Keratinocyte (primary cell): ENCODE measurements at regions not wholly inside any gene's neighbourhood (a gene's known extent, or its start where the extent isn't known, plus 50 kb on each side); places are given as distances from the start of the nearest gene placed in this dataset.

Experiments used
- DNase-seq: peaks from one replicate; pipeline ENCODE4 v3.0.0-alpha.2; 2011; ENCODE audit warnings: low read depth, missing footprints, low spot score
- FAIRE-seq: peaks from 2 replicates; lab custom pipeline; 2011; peaks lifted over from hg19 to GRCh38; lab: Jason Lieb, UNC
- H2AFZ ChIP-seq: 2 replicates; pipeline ENCODE4 v1.6.0; 2012; ENCODE audit warnings: low read length, control low read depth, inconsistent platforms; ENCODE audit not compliant: control insufficient read depth
- H3K27ac ChIP-seq: 2 replicates; pipeline ENCODE4 v1.5.1; 2011; ENCODE audit warnings: low read length; ENCODE audit not compliant: control insufficient read depth, insufficient read depth
- H3K27me3 ChIP-seq: 3 replicates; pipeline ENCODE4 v1.6.0; 2011; ENCODE audit warnings: low read length; ENCODE audit not compliant: control insufficient read depth, insufficient read depth; ENCODE audit errors: extremely low read depth
- H3K36me3 ChIP-seq, 2 experiments: 2 replicates in 1 of 2; 3 replicates in 1 of 2; pipeline ENCODE4 v1.5.1; 2011; ENCODE audit warnings: low read length in 2 of 2, mild to moderate bottlenecking in 1 of 2; ENCODE audit not compliant: control insufficient read depth in 2 of 2, insufficient read depth in 2 of 2; ENCODE audit errors: extremely low read depth in 1 of 2
- H3K4me1 ChIP-seq: 3 replicates; pipeline ENCODE4 v1.5.1; 2011; ENCODE audit warnings: low read length; ENCODE audit not compliant: control insufficient read depth, insufficient read depth; ENCODE audit errors: extremely low read depth
- H3K4me2 ChIP-seq: 3 replicates; pipeline ENCODE4 v1.6.0; 2011; ENCODE audit warnings: low read depth, low read length; ENCODE audit not compliant: control insufficient read depth, insufficient read depth; ENCODE audit errors: extremely low read depth
- H3K4me3 ChIP-seq, 3 experiments: fragments of 200-600 bp in 1 of 3; sonication (generic) in 1 of 3; 2 replicates in 2 of 3; 3 replicates in 1 of 3; pipeline ENCODE4 v1.5.1; 2011 to 2016; ENCODE audit warnings: low read length in 3 of 3, mild to moderate bottlenecking in 3 of 3, control low read depth in 2 of 3, inconsistent platforms in 1 of 3, low read depth in 1 of 3, mixed read lengths in 1 of 3, mixed run types in 1 of 3, moderate library complexity in 1 of 3; ENCODE audit not compliant: control insufficient read depth in 2 of 3, insufficient read depth in 2 of 3; ENCODE audit errors: extremely low read depth in 1 of 3
- H3K79me2 ChIP-seq: 2 replicates; pipeline ENCODE4 v1.6.0; 2012; ENCODE audit warnings: low read length; ENCODE audit not compliant: control insufficient read depth, insufficient read depth
- H3K9ac ChIP-seq: 3 replicates; pipeline ENCODE4 v1.6.0; 2011; ENCODE audit warnings: low read length; ENCODE audit not compliant: control insufficient read depth, insufficient read depth; ENCODE audit errors: extremely low read depth
- H3K9me1 ChIP-seq: 3 replicates; pipeline ENCODE4 v1.6.0; 2011; ENCODE audit warnings: low read length; ENCODE audit not compliant: control insufficient read depth, insufficient read depth; ENCODE audit errors: extremely low read depth
- H3K9me3 ChIP-seq: 2 replicates; pipeline ENCODE4 v1.5.1; 2012; ENCODE audit warnings: low read depth, low read length; ENCODE audit not compliant: control insufficient read depth
- H4K20me1 ChIP-seq: 3 replicates; pipeline ENCODE4 v1.6.0; 2011; ENCODE audit warnings: low read length; ENCODE audit not compliant: control insufficient read depth, insufficient read depth; ENCODE audit errors: extremely low read depth
- CTCF ChIP-seq, 3 experiments: IDR thresholded peaks in 1 of 3; conservative IDR thresholded peaks in 1 of 3; optimal IDR thresholded peaks in 1 of 3; 2 replicates in 2 of 3; 3 replicates in 1 of 3; pipeline versions ENCODE3 to v1.5.1; 2011; ENCODE audit warnings: low read length in 3 of 3, mild to moderate bottlenecking in 3 of 3, moderate library complexity in 2 of 3, control low read depth in 1 of 3, inconsistent platforms in 1 of 3; ENCODE audit not compliant: insufficient read depth in 2 of 3; ENCODE audit errors: extremely low read depth in 1 of 3
- EZH2 ChIP-seq: IDR thresholded peaks from one replicate; pipeline ENCODE4 v1.6.1; 2012; ENCODE audit warnings: inconsistent platforms, mild to moderate bottlenecking, low read length, moderate library complexity
- dilution Hi-C: fragments of 300-500 bp; cut with MboI; formaldehyde crosslinking; loops from one replicate; pipeline ENCODE4 v1.7.0; 2020; ENCODE audit warnings: low sequenced_read_pairs; ENCODE audit not compliant: extremely low pct_ligation_motif_present

- H3K36me3 ChIP-seq: no peaks in the 10 kb centered on the region
- no peaks in the 10 kb centered on the region for H4K20me1 ChIP-seq
- H3K9me1 ChIP-seq: no peaks in the 10 kb centered on the region
- no peak for FAIRE-seq
- no peaks in the 10 kb centered on the region for H3K79me2 ChIP-seq
- no peak overlapping the region for H3K9ac ChIP-seq
- H3K27me3 ChIP-seq: no peaks in the 10 kb centered on the region
- no peaks in the 10 kb centered on the region for H3K9me3 ChIP-seq
- H3K27ac ChIP-seq: no peak overlapping the region
- no peak overlapping the region for H3K4me2 ChIP-seq
- no peak overlapping the region for H3K4me3 ChIP-seq
- H3K4me1 ChIP-seq: no peaks in the 10 kb centered on the region
- DNase-seq: no peak
- dilution Hi-C loops: no loop called here
- no peak for TF ChIP-seq EZH2
- no peak for TF ChIP-seq CTCF (optimal IDR thresholded peaks at IDR 0.05 in 1 of 3, IDR thresholded peaks at IDR 0.05 in 1 of 3, conservative IDR thresholded peaks at IDR 0.05 in 1 of 3; ENCODE audit: extremely low read depth in 1 of 3, insufficient read depth in 2 of 3, low read length in 3 of 3)
- H2AFZ ChIP-seq: no peak overlapping the region
Measured at GRCh38 chr18:34544930-34545329, 165.2 kb upstream of the DTNA start.

- TF ChIP-seq CTCF (optimal IDR thresholded peaks at IDR 0.05 in 1 of 3, IDR thresholded peaks at IDR 0.05 in 1 of 3, conservative IDR thresholded peaks at IDR 0.05 in 1 of 3; ENCODE audit: extremely low read depth in 1 of 3, insufficient read depth in 2 of 3, low read length in 3 of 3): no peak
- FAIRE-seq: no peak
- Histone ChIP-seq H3K79me2 (no peaks in the 10 kb centered on the region), H2AFZ (no peak overlapping the region), H3K27ac (no peak overlapping the region), H3K9ac (no peak overlapping the region), H3K4me1 (no peaks in the 10 kb centered on the region), H3K9me3 (no peaks in the 10 kb centered on the region), H3K4me2 (no peak overlapping the region), H3K9me1 (no peaks in the 10 kb centered on the region), H4K20me1 (no peaks in the 10 kb centered on the region), H3K27me3 (no peaks in the 10 kb centered on the region), H3K4me3 (no peak overlapping the region), H3K36me3 (no peaks in the 10 kb centered on the region)
- DNase-seq: no peak
- dilution Hi-C loops: no loop called here
Measured at GRCh38 chr18:34548120-34548972, 161.8 kb upstream of the DTNA start.
